Fibroblast of lung (primary cell): ENCODE measurements at regions not wholly inside any gene's neighbourhood (a gene's known extent, or its start where the extent isn't known, plus 50 kb on each side); places are given as distances from the start of the nearest gene placed in this dataset.
"Not testable (repeated sequence)": the region's sequence is repeated elsewhere in the genome, so short reads cannot be mapped to it uniquely, and the experiment has no call there.

Source experiments
- DNase-seq, 2 donors: peaks; one replicate each; pipeline versions ENCODE4 v3.0.0 to v3.0.0-alpha.2; 2010; ENCODE audit warnings: low read depth in 2 of 2
- H2AFZ ChIP-seq: 2 replicates; pipeline ENCODE4 v1.5.1; 2012; ENCODE audit warnings: low read length, control low read depth, inconsistent platforms
- H3K27ac ChIP-seq: 2 replicates; pipeline ENCODE4 v1.5.1; 2011; ENCODE audit warnings: low read length, control low read depth; ENCODE audit not compliant: insufficient read depth
- H3K27me3 ChIP-seq: 2 replicates; pipeline ENCODE4 v1.5.1; 2011; ENCODE audit warnings: mild to moderate bottlenecking, low read length; ENCODE audit not compliant: control insufficient read depth, insufficient read depth
- H3K36me3 ChIP-seq: 2 replicates; pipeline ENCODE4 v1.5.1; 2011; ENCODE audit warnings: low read length; ENCODE audit not compliant: control insufficient read depth, insufficient read depth
- H3K4me1 ChIP-seq: 2 replicates; pipeline ENCODE4 v1.5.1; 2011; ENCODE audit warnings: low read length; ENCODE audit not compliant: control insufficient read depth, insufficient read depth; ENCODE audit errors: extremely low read depth
- H3K4me2 ChIP-seq: 2 replicates; pipeline ENCODE4 v1.5.1; 2011; ENCODE audit warnings: low read length, control low read depth; ENCODE audit not compliant: insufficient read depth; ENCODE audit errors: extremely low read depth
- H3K4me3 ChIP-seq, 4 experiments: fragments of 200-600 bp in 1 of 4; sonication (generic) in 1 of 4; replicated peaks in 1 of 4; 2 replicates each; pipeline ENCODE4 v1.5.1; 2011 to 2016; ENCODE audit warnings: low read length in 4 of 4, low read depth in 3 of 4, mild to moderate bottlenecking in 3 of 4, control low read depth in 2 of 4, inconsistent platforms in 1 of 4, mixed read lengths in 1 of 4; ENCODE audit not compliant: insufficient read depth in 1 of 4; ENCODE audit errors: control extremely low read depth in 1 of 4
- H3K79me2 ChIP-seq: 2 replicates; pipeline ENCODE4 v1.5.1; 2012; ENCODE audit warnings: mild to moderate bottlenecking, low read length, inconsistent platforms; ENCODE audit not compliant: control insufficient read depth, insufficient read depth
- H3K9ac ChIP-seq: 2 replicates; pipeline ENCODE4 v1.5.1; 2011; ENCODE audit warnings: mild to moderate bottlenecking, low read length, control low read depth; ENCODE audit not compliant: insufficient read depth
- H3K9me3 ChIP-seq: 2 replicates; pipeline ENCODE4 v1.5.1; 2012; ENCODE audit warnings: low read depth, low read length; ENCODE audit not compliant: control insufficient read depth, insufficient read depth
- H4K20me1 ChIP-seq: 2 replicates; pipeline ENCODE4 v1.5.1; 2011; ENCODE audit warnings: low read length; ENCODE audit not compliant: control insufficient read depth, insufficient read depth; ENCODE audit errors: extremely low read depth
- EZH2 ChIP-seq: IDR thresholded peaks from 2 replicates; pipeline ENCODE4 v1.5.1; 2012; ENCODE audit warnings: low read length, control low read depth, mild to moderate bottlenecking; ENCODE audit errors: missing control alignments
- TF ChIP-seq, protein P1 (sequence below), 2 donors: IDR thresholded peaks in 1 of 2; conservative IDR thresholded peaks in 1 of 2; 1 replicate in 1 of 2; 2 replicates in 1 of 2; pipeline ENCODE4 v1.5.1; 2011 to 2012; ENCODE audit warnings: low read length in 2 of 2, control low read depth in 1 of 2, inconsistent platforms in 1 of 2, low read depth in 1 of 2, mild to moderate bottlenecking in 1 of 2

GRCh38 chr5:52282647-52283046 lies 505.1 kb upstream of the ITGA1 start:
- H4K20me1 ChIP-seq = no peaks in the 10 kb centered on the region
- H3K9ac ChIP-seq = no peak overlapping the region
- no peak overlapping the region for H3K4me3 ChIP-seq
- no peaks in the 10 kb centered on the region for H3K9me3 ChIP-seq
- no peak for TF ChIP-seq EZH2
- TF ChIP-seq, protein P1, sequence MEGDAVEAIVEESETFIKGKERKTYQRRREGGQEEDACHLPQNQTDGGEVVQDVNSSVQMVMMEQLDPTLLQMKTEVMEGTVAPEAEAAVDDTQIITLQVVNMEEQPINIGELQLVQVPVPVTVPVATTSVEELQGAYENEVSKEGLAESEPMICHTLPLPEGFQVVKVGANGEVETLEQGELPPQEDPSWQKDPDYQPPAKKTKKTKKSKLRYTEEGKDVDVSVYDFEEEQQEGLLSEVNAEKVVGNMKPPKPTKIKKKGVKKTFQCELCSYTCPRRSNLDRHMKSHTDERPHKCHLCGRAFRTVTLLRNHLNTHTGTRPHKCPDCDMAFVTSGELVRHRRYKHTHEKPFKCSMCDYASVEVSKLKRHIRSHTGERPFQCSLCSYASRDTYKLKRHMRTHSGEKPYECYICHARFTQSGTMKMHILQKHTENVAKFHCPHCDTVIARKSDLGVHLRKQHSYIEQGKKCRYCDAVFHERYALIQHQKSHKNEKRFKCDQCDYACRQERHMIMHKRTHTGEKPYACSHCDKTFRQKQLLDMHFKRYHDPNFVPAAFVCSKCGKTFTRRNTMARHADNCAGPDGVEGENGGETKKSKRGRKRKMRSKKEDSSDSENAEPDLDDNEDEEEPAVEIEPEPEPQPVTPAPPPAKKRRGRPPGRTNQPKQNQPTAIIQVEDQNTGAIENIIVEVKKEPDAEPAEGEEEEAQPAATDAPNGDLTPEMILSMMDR (conservative IDR thresholded peaks at IDR 0.05 in 1 of 2, IDR thresholded peaks at IDR 0.05 in 1 of 2; ENCODE audit: low read depth in 1 of 2, low read length in 2 of 2) = no peak
- H3K4me1 ChIP-seq = no peaks in the 10 kb centered on the region
- H3K79me2 ChIP-seq = no peaks in the 10 kb centered on the region
- H3K27me3 ChIP-seq = no peaks in the 10 kb centered on the region
- no peak overlapping the region for H3K4me2 ChIP-seq
- H2AFZ ChIP-seq = no peak overlapping the region
- no peak for DNase-seq
- no peak overlapping the region for H3K27ac ChIP-seq
- no peaks in the 10 kb centered on the region for H3K36me3 ChIP-seq

DNA sequence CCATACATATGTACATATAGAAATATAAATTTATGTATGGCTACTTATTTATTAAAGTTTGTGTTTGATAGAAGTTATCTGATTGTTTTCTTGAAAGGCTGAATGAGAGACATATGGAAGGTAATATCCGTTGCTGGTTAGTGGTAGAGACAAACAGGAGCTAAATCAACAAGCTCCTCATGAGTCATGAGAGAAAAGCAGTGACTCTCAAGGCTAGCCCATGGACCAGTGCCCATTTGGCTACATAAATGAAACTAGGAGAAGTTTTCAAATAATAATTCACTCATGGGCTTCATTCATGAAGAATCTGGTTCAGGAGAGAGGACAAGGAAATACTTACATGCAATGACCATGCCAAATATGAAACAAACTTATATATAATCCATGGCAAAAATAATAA lies 504.5 kb upstream of the ITGA1 start:
- Histone ChIP-seq H2AFZ (no peak overlapping the region), H3K4me1 (no peaks in the 10 kb centered on the region)
- no peak for TF ChIP-seq EZH2
- TF ChIP-seq, protein P1 (conservative IDR thresholded peaks at IDR 0.05 in 1 of 2, IDR thresholded peaks at IDR 0.05 in 1 of 2; ENCODE audit: low read depth in 1 of 2, low read length in 2 of 2) = no peak

DNA sequence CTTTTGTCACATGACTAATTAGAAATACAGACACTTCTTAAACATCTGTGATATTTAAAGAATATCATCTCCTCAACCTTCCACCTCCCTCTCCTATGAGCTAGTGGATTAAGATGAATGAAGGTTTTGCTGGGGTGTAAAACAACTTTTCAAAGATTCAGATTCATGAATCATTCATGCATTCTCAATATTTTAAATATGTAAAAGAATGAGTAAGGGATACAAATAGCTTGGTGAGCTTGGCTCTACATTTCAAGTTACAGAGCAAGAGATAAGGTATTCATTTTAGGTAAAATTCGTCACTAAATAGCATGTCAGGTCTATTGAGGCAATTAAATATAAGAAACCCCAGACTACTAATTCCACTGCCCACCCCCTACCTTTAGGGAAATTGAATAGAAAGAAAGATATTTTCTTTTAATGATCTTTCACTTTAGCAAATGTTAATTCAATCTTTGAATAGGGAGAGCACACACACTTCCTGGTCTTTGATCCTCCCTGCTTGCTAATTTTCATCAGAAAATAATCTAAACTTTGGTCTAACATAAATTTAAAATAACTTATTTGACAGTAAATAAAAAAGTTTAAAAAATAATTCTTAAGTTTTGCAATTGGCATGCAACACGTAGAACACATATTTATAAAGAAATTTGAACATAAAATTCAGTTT lies 486.9 kb upstream of the ITGA1 start:
- no peaks in the 10 kb centered on the region for H3K36me3 ChIP-seq
- H3K4me2 ChIP-seq = no peak overlapping the region
- DNase-seq = no peak
- no peak overlapping the region for H3K9ac ChIP-seq
- TF ChIP-seq EZH2 = no peak
- TF ChIP-seq, protein P1 (conservative IDR thresholded peaks at IDR 0.05 in 1 of 2, IDR thresholded peaks at IDR 0.05 in 1 of 2; ENCODE audit: low read depth in 1 of 2, low read length in 2 of 2) = no peak
- H3K9me3 ChIP-seq = no peaks in the 10 kb centered on the region
- H2AFZ ChIP-seq = no peak overlapping the region
- H3K4me3 ChIP-seq = no peak overlapping the region
- no peaks in the 10 kb centered on the region for H3K27me3 ChIP-seq
- no peaks in the 10 kb centered on the region for H3K4me1 ChIP-seq
- H4K20me1 ChIP-seq = no peaks in the 10 kb centered on the region
- H3K27ac ChIP-seq = no peak overlapping the region
- H3K79me2 ChIP-seq = no peaks in the 10 kb centered on the region

More for the DNA sequence above, 504.5 kb upstream of the ITGA1 start:
- no peak overlapping the region for H3K27ac ChIP-seq
- H3K79me2 ChIP-seq = no peaks in the 10 kb centered on the region
- H3K4me3 ChIP-seq = no peak overlapping the region
- H3K9me3 ChIP-seq = no peaks in the 10 kb centered on the region
- H3K27me3 ChIP-seq = no peaks in the 10 kb centered on the region
- DNase-seq = no peak
- H3K36me3 ChIP-seq = no peaks in the 10 kb centered on the region
- no peak overlapping the region for H3K4me2 ChIP-seq
- no peaks in the 10 kb centered on the region for H4K20me1 ChIP-seq
- H3K9ac ChIP-seq = no peak overlapping the region

- not testable (repeated sequence) for H3K27me3 ChIP-seq, H3K27ac ChIP-seq, H3K79me2 ChIP-seq, H3K4me2 ChIP-seq, H3K4me3 ChIP-seq, DNase-seq, H3K9ac ChIP-seq, H4K20me1 ChIP-seq, H3K9me3 ChIP-seq, H3K36me3 ChIP-seq, H3K4me1 ChIP-seq, H2AFZ ChIP-seq
Observed at GRCh38 chr5:52304816-52305215, 482.9 kb upstream of the ITGA1 start.
